Femur (tissue), 1 donor: ENCODE measurements at regions not wholly inside any gene's neighbourhood (a gene's known extent, or its start where the extent isn't known, plus 50 kb on each side); places are given as distances from the start of the nearest gene placed in this dataset.
"Not testable (repeated sequence)": the region's sequence is repeated elsewhere in the genome, so short reads cannot be mapped to it uniquely, and the experiment has no call there.

Source experiments
- DNase-seq: peaks from one replicate; pipeline ENCODE4 v3.0.0-alpha.2; 2017

DNA sequence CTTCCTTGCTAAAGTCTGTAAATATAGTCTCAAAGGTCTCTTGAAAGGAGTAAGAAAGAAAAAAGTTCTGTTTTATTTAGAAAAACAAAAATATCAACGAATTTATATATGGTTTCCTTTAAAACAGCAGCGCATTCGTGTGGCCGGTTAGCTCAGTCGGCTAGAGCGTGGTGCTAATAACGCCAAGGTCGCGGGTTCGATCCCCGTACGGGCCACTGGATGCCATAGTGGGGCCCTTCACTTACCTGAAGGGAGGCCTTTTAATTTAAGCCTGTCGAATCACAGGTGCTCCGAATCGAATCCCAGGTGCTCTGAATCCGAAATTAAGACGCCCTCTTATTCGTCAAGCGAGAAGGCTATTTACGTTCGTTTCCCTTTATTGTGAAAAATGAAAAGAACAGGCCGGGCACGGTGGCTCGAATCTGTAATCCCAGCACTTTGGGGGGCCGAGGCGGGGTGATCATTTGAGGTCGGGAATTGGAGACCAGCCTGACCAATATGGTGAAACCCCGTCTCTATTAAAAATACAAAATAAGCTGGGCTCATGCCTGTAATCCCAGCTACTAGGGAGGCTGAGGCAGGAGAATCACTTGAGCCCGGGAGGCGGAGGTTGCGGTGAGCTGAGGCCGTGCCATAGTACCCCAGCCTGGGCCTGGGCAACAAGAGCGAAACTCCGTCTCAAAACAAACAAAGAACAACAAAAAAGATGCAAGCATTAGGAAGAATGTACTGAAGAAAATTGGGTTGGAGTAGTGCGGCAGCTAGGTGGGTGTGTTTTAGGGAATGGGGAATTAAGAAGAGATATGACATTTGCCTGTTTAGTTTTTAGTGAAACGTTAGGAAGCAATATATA lies 195.8 kb upstream of the ZNF184 start:
- DNase-seq: peak; percentile 59

DNA sequence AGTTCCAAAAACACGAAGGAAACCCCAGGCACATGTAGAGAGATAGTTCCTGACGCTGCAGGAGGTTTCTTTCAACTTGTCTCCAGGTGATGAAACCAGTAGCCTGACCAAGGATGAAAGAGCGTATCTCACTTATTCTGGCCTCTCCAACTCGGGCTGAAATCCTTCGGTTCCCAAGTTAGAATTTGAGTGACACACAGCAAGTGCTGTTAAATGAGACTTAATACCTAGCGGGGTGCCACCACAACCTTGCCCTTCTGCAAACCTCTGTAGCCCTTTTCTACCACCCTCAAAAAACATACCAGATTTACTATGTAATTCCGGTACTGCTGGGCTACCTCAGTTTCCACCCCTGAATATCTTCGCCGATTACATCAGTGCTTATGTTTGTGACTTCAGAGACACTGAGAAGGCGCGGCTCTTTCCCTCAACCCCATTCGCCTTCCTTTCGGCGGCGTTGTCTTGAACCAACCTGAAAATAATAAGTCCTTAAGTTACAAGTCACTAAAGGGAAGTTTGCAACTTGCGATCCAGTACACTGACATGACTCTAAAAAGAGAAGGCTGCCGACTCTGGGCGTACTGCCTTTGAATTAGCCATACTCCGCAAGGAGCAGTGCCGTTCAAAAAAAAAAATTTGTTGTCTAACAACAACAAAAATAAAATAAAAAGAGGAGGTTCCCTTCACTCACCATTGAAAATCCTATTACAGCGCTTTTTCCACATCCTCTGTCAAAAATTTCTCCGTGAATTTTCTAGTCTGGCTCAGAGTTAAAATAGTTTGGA lies 194.9 kb upstream of the ZNF184 start:
- no peak for DNase-seq

DNA sequence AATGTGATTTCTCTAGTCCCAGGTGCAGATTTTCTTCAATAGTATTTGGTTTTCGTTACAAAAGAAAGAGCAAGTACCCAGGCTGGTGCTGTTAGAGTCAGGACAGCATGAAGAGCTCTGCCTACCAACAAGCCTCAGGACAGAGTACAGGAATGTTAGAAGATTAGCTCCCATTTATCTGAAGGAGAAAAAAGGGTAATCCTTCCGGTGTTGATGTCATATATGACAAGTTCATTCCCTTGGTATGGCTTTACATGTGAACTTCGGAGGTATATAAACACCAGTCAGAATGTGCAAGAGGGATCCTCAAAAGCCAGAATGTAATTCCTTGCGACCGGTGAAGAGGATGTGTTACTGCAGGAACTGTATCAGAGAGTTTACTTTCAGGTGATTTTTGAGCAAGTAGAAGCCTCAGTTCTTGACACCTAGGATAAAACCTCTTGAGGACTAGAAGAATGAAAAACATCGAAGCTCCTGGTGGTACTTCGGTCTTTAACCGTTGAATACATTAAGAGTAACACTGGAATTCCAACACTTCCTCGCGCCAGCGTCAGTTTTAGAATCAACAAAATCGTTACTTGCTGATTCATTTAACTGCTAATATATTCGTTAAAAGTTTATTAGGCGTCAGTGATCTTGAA lies 194.2 kb upstream of the ZNF184 start:
- no peak for DNase-seq

DNA sequence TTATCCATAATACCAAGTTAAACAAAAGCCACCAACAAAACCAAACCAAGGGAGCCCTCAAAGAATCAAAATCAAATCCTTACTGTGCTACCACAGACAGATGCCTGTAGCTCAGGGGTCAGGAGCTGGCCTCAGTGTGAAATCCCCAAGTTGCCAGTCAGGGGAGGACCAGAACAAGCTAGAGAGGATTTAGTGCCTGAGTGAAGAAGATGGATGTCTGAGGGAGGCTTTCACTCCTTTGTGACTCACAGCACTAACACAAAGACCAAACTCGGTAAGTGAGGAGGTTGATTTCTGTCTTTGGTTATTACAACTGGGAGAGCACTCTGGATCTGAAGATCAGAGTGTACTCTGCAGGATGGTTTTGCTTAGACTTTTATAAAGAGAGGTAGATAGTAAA lies 189.9 kb upstream of the ZNF184 start:
- DNase-seq: no peak

DNA sequence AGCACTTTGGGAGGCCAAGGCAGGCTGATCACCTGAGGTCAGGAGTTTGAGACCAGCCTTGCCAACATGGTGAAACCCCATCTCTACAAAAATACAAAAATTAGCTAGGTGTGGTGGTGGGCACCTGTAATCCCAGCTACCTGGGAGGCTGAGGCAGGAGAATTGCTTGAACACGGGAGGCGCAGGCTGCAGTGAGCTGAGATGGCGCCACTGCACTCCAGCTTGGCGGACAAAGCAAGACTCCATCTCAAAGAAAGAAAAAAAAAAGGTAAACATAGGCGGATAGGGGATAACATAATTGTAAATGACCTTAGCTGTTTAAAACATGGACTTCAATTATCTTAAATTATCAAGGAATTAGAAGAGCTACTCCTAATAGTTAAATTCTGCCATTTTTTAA lies 189.3 kb upstream of the ZNF184 start:
- not testable (repeated sequence) for DNase-seq

DNA sequence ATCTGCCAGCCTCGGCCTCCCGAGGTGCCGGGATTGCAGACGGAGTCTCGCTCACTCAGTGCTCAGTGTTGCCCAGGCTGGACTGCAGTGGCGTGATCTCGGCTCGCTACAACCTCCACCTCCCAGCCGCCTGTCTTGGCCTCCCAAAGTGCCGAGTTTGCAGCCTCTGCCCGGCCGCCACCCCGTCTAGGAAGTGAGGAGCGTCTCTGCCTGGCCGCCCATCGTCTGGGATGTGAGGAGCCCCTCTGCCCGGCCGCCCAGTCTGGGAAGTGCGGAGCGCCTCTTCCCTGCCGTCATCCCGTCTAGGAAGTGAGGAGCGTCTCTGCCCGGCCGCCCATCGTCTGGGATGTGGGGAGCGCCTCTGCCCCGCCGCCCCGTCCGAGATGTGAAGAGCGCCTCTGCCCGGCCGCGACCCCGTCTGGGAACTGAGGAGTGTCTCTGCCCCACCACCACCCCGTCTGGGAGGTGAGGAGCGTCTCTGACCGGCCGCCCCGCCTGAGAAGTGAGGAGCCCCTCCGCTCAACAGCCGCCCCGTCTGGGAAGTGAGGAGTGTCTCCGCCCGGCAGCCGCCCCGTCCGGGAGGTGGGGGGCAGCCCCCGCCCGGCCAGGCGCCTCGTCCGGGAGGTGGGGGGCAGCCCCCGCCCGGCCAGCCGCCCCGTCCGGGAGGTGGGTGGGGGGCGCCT lies 180.4 kb upstream of the ZNF184 start:
- DNase-seq: not testable (repeated sequence)

DNA sequence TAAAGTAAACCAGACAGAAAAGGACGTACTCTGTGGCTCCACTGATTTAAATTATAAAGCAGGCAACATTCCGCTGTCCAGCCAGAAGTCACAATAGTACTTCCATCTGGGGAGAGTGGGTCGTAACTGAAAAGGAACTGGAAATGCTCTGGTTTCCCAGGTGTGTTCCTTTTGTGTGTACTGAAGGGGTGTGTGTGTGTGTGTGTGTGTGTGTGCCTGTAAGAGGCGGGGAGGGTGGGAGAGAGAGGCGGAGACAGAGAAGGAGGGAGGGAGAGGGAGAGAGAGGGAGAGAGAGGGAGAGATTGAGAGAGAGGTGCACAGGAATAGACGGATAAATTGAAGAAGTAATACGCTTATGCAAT lies 178.4 kb upstream of the ZNF184 start:
- DNase-seq: no peak

DNA sequence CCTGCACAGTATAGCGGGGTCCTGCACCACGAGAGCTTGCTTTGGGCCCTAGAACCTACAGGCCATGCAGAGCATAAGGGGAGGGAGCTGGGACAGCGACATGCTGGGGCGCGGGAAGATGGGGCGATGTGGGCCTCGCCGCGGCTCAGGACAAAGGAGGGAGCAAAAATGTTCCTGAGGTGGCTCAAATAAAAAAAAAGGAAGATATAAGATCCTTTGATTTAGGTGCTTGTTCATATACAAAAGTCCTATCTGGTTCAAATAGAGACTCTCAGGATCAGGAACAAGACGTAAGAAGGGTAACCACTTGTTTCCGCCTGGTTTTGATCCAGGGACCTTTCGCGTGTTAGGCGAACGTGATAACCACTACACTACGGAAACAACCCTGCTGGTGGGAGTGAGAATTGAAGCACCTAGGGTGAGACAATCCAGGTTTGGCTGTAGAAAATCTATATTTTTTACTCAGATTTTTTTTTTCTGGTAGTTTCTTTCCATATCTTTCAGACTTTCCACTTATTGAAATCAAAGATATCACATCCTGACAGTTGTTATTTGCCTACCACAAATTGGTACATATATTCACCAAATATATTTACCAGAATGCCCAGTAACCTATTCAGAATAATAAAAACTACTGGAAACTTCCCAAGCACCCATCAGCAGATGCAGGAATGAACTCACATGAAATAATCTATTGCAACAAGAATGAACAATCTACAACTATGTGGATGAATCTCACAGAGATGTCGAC lies 177.9 kb upstream of the ZNF184 start:
- peak; percentile 40 for DNase-seq

DNA sequence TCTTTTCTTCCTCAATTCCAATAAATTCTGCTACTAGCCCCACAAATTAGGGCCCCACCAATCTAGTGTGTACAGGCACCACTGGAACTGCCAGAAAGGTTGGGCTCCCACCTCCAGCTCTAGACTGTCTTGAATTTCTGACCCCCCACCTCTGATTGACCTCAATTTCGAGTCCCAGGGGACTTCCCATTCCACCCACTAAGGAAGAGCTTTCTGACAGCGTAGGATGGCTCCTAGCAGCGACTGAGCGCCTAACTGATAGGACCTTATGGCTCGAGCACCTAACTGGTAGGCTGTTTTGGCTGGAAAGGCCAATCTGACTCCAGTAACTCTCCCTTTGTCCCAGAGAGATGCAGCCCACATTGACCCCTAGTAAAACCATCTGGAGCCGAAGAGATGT lies 171.6 kb upstream of the ZNF184 start:
- no peak for DNase-seq

DNA sequence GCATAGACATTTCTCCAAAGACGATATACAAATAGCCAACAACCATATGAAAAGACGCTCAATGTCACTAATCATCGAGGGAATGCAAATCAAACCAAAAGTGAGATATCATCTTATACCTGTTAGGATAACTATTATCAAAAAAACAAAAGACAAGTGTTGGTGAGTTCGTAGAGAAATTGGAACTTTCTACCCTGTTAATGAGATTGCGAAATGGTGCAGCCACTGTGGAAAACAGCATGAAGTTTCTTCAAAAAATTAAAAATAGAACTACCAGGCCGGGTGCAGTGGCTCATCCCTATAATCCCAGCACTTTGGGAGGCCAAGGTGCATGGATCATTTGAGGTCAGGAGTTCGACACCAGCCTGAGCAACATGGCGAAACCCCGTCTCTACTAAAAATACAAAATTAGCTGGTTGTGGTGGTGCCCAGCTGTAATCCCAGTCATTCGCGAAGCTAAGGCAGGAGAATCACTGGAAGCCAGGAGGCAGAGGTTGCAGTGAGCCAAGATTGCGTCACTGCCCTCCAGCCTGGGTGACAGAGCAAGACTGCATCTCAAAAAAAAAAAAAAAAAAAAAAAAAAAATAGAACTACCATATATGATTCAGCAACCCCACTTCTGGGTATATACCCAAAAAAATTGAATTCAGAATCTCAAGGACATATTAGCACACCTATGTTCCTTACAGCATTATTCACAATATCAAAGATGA lies 170.0 kb upstream of the ZNF184 start:
- no peak for DNase-seq

DNA sequence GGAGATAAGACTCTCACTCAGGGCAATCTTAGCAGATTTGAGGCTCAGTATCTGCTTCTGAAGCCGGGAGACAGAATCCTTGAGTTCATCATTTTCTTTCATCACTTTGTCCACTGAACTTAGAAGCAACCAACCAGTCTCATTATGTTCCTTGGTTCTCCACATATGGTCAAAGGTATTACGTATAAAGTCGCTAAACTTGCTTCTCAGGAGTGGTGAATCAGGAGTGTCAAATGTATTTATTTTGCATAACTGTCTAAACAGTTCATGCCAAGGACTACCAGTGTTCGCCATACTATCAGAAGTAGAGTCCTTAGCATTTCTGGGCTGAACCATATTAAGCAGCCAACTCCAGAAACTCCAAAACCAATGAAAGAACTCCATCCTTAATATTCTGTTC lies 163.0 kb upstream of the ZNF184 start:
- DNase-seq: not testable (repeated sequence)

DNA sequence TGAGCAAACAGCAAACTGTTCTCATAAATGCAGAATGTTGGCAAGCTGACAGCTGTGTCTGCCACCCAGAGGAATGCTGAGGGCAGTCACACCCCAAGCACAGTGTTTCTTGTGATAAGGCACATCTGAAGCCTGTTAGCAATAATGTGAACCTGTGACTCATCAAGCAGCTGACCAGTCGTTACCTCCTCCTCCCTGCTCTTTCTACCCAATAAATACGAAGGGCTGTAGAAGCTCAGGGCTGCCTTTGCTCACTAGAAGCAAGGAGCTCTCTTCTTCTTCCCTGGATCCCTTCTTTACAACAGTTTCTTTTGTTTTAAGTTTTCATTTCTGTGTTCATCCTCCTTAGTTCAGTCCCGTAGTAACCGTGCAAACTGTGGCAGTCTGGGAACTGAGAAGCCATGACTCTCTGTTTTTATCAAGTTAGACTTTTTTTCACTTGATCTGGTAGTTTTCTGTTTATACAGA lies 160.3 kb upstream of the ZNF184 start:
- not testable (repeated sequence) for DNase-seq

DNA sequence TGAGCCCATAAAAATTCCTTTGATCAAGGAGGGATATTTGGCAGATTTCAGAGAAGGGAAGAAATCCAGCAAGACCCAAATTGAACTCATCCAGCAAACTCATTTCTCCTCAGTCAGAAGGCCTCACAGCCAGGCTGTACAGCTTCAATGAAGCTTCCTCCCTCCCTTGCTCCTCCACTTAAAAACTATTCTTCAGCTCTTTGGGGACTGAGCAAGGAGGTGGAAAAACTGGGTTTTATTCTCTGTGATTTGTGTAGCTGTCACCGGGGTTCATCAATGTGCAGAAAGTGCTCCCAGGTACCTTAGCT lies 158.7 kb upstream of the ZNF184 start:
- DNase-seq: no peak

DNA sequence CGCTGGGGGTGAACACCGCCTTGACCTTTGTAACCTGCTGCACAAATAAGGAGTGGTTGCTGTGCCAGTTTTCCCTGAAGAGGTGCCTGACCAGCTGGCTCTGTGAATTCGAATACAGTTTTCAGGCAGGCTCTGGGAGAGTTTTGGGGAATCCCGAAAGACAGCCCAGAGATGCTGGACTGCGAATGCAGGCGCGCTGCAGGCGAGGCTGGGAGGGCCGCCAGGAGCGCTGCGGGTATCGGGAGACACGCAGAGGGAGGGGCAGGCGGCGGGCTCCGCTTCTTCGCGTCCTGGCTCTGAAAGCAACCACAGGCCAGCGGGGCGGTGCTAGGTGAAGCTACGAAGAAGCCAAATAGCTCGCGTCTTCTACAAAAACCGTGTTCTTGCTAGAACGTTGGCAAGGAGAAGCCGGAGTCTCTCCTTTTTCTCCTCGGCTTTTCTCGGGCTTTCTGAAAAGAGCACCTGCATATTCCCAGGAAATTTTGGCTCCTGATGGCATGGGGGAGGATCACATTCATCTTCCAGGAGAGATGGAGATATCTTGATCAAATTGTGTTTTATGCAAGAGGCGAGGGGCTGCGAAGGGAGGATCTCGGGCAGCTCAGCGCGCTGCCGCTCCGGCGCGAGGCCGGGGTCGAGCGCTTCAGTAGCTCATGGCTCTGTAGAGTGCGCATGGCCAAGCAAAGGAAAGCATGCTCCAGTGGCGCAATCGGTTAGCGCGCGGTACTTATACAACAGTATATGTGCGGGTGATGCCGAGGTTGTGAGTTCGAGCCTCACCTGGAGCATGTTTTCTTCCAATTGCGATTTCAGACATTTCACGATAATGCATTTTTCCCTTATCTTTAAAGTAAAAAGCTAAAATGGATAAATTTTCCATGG lies 158.1 kb upstream of the ZNF184 start:
- peak; percentile 44 for DNase-seq

DNA sequence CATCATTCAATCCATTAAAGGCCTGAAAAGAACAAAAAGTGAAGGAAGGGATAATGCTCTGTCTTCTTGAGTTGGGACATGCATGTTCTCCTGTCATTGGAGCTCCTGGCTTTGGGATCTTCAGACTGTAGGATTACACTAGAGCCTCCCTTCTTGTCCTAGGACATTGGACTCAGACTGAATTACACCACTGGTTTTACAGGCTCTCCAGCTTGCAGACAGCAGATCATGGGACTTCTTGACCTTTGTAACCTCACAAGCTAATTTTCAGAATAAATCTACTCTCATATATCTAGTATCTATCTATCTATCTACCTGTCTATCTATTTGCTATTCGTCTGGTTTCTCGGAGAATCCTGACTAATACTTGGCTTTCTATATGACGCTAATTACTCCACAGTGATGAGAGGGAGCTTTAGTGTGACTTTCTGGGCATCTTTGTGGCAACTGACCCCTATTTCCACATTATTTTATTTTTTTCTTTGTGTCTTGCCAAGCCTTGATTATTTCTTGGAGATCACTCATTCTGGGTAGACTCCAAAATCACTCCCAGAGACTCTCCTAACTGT lies 151.9 kb upstream of the ZNF184 start:
- no peak for DNase-seq

DNA sequence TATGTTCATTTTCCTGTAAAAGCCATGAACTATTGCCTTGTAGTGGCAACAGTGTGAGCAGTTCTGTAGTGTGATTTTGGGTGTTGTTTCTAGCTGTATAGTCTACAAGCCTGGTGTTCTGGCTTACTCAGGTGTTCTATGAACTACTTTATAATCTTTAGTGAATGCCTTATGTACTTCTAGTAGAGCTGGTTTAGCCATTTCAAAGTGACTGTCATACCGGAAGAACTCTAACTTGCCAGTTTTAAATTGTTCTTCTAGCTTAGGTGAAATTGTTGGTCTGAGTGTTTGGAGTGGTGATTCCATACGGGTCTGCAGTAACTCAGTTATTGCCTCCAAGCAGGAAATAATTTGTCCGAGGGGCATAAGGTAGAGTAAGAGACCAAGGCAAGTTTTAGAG lies 150.2 kb upstream of the ZNF184 start:
- DNase-seq: no peak

DNA sequence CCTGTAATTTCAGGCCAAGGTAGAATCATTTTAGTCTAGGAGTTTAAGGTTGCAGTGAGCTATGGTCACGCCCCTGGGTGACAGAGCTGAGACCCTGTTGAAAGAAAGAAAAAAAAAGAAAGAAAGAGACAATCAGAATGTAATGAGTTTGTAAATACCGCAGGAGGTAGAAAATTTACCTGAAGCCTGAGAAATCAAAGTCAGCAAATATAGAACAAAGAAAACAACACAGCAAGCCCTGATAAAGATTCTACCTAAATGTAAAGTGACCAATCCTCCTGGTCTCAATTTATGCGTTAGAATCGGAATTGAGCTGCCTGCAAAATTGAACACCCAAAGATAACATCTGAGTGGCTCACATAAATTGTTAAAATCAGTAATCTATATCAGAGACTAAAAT lies 146.5 kb upstream of the ZNF184 start:
- no peak for DNase-seq

DNA sequence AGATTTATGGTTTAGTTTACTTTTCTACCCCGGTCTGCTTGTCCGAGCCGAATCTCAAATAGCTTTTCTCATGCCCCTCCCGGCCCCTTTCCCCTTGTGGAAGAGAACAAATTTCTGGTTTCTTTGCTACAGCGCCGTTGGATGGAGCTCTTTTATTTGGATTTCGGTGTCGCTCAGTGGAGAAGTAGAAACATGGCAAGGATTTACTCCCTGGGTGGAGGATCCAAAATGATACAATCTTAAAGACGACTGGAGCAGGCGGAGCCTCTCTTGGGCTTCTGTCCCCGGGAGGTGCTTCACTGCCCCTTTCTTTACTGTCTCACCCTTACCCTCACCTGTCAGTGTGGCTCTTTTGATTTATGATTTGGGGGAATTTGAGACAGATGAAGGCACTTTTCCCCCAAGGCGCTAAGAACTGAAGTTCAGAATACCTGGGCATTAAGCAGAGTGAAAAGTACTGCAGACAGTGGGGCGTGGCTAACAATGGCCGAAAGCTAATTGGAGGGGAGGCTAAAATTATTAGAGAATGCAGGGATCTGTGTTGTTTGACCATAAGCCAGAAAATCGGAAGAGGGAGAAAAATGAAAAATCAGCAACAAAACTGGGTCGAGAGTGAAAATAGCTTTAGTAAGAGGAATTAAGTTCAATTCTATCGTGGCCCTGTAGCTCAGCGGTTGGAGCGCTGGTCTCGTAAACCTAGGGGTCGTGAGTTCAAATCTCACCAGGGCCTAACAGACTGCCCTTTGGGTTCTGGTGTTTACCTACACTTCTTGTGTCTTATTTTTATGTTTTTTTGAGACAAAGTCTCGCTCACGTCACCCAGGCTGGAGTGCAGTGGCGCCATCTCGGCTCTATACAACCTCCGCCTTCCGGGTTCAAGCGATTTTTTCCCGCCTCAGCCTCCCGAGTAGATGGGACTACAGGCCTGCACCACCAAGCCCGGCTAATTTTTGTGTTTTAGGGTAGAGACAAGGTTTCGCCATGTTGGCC lies 145.1 kb upstream of the ZNF184 start:
- no peak for DNase-seq

DNA sequence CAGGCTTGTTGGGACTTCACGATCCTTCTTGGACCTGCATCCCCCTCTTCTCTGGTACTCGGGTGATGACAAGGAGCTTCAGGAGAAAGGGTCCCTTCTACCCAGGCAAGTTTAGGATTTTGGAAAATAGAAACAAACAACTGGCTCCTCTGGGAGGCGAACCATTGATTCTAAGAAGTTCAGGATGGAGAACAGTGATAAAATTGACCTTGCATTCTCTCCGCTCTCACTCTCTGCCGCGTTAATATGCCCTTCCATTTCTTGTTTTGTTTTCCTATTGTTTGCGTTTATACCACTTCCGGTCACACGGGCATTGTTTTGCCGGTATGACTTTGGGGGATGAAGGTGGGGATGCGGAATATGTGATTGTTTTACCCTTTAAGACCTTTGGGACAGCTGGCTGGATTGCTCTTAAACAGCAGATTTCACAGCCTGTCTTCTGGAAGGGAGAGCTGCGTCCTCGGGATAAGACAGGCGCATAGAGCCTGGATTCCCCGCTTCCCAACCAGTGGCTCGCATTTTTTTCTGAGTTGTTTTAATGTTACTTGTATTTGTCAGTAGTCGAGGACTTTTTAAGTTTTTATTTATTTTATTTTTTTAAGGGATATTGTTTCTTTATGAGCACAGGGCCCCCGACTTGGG lies 144.3 kb upstream of the ZNF184 start:
- no peak for DNase-seq
